Lower leg skin (tissue), 4 donors: ENCODE measurements at regions not wholly inside any gene's neighbourhood (a gene's known extent, or its start where the extent isn't known, plus 50 kb on each side); places are given as distances from the start of the nearest gene placed in this dataset.

Experiments used
- DNase-seq, 2 donors: peaks; one replicate each; pipeline ENCODE4 v3.0.0-alpha.2; 2019; ENCODE audit warnings: low spot score in 2 of 2
- H3K4me3 ChIP-seq: fragments of 200-600 bp; sonication (generic); 2 replicates; pipeline ENCODE4 v1.5.1; 2017; ENCODE audit warnings: mild to moderate bottlenecking, low read depth; ENCODE audit not compliant: poor library complexity, severe bottlenecking
- POLR2A ChIP-seq, 2 donors: fragments of 450-650 bp; IDR thresholded peaks; one replicate each; pipeline ENCODE4 v1.6.1; 2016 to 2017; ENCODE audit warnings: antibody characterized with exemption in 2 of 2, mild to moderate bottlenecking in 1 of 2, moderate library complexity in 1 of 2
- WGBS, 2 donors: methylation state at CpG; one replicate each; pipeline ENCODE4 v1.1.5; 2018; 5-methylcytosine and 5-hydroxymethylcytosine counted together
- intact Hi-C: fragments of 100-400 bp; cut with DNase I; formaldehyde crosslinking; loops from one replicate; pipeline ENCODE4 v1.15.0; 2023; ENCODE audit warnings: low total_unique reads
- TF ChIP-seq, protein P1 (sequence below), 3 donors: fragments of 450-650 bp; IDR thresholded peaks; one replicate each; pipeline ENCODE4 v1.5.1; 2016; ENCODE audit warnings: antibody characterized with exemption in 3 of 3, mild to moderate bottlenecking in 3 of 3, moderate library complexity in 2 of 3

DNA sequence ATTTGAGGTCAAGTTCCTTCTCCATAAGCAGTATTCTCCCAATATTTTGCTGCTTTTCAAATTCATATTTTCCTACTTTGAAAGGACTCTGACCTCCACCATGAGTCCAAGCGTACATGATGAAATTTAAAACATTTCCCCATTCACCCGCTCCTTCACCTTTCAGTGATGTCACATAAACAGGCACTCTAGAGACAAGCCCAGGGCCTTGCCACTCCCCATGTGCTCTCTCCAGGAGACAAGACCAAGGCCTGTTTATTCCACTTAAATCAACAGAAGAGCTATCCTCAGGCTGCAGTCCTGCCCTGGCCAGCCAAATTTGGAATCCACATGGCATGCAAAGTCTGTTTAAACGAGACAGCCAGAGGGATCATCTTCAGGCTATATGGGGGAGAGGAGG, 161.5 kb downstream of the ARRDC4 start:
- 69 to 74% methylated on average over 3 of the region's 3 CpGs for WGBS, 2 donors
- no peak for DNase-seq
- intact Hi-C loops: no loop called here
- no peak overlapping the region for H3K4me3 ChIP-seq
- no peak for TF ChIP-seq POLR2A (IDR thresholded peaks at IDR 0.05)
- TF ChIP-seq, protein P1, sequence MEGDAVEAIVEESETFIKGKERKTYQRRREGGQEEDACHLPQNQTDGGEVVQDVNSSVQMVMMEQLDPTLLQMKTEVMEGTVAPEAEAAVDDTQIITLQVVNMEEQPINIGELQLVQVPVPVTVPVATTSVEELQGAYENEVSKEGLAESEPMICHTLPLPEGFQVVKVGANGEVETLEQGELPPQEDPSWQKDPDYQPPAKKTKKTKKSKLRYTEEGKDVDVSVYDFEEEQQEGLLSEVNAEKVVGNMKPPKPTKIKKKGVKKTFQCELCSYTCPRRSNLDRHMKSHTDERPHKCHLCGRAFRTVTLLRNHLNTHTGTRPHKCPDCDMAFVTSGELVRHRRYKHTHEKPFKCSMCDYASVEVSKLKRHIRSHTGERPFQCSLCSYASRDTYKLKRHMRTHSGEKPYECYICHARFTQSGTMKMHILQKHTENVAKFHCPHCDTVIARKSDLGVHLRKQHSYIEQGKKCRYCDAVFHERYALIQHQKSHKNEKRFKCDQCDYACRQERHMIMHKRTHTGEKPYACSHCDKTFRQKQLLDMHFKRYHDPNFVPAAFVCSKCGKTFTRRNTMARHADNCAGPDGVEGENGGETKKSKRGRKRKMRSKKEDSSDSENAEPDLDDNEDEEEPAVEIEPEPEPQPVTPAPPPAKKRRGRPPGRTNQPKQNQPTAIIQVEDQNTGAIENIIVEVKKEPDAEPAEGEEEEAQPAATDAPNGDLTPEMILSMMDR (IDR thresholded peaks at IDR 0.05): no peak

DNA sequence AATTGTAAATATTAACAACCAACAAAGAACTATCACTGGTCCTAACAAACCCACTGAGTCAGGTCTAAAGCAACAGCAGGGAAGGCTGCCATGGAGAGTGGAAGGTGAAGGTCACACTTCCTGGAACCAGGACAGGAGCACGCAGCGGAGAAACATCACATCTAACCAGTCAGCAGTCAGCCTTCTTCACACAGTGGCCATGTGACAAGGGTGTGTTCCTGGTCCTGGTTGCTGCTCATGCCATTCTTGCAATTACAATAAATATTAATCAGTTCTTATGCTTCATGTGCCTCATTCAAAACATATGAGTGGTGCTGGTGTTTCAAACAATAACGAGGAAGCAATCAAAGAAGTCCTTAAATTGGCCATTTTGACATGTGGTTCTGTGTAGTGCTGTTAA, 162.8 kb downstream of the ARRDC4 start:
- no peak for DNase-seq
- intact Hi-C loops: no loop called here
- TF ChIP-seq, protein P1 (IDR thresholded peaks at IDR 0.05): no peak
- no peak for TF ChIP-seq POLR2A (IDR thresholded peaks at IDR 0.05)
- H3K4me3 ChIP-seq: no peak overlapping the region
- 28 to 40% methylated on average over 3 of the region's 3 CpGs for WGBS, 2 donors

DNA sequence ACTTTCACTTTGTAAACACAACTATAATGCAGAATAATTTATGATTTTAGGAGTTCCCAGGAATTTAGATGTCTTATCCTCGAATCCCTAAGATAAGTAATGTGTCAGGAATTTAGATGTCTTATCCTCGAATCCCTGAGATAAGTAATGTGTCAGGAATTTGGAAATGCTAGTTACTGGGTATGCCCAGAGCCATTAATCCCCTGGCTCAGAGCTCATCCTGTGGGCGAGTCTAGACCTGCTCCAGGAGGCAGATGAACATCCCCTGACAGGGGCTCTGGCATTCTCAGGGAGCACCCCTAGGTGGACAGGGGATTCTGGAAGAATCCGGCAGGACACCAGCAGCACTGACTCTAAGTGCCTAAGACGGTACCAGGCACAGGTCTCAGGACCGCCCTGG, 163.3 kb downstream of the ARRDC4 start:
- no peak for TF ChIP-seq POLR2A (IDR thresholded peaks at IDR 0.05)
- TF ChIP-seq, protein P1 (IDR thresholded peaks at IDR 0.05): no peak
- no peak overlapping the region for H3K4me3 ChIP-seq
- intact Hi-C loops: no loop called here
- WGBS, 2 donors: 21 to 44% methylated on average over 6 of the region's 6 CpGs
- DNase-seq: no peak

DNA sequence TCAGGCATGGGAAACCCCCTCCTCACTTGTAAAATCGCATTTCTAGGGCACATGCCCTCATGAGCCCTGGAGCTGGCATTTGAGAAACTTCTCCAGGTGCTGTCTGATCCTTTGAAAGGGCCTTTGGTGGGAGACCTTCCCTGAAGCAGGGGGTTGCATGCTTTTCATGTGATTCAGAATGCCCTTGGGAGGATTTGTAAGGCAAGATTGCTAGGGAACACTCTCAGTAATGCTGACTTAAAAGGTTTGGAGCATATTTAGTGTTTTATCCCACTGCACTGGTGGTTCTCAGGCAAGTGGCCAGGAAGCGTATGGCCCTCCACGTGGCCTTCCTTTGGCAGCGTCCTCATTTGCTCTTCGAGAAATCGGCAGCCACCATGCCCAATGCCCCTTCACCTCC, 164.1 kb downstream of the ARRDC4 start:
- WGBS, 2 donors: 60 to 64% methylated on average over 6 of the region's 6 CpGs
- TF ChIP-seq, protein P1 (IDR thresholded peaks at IDR 0.05): no peak
- TF ChIP-seq POLR2A (IDR thresholded peaks at IDR 0.05): no peak
- intact Hi-C loops: no loop called here
- H3K4me3 ChIP-seq: no peak overlapping the region
- no peak for DNase-seq

DNA sequence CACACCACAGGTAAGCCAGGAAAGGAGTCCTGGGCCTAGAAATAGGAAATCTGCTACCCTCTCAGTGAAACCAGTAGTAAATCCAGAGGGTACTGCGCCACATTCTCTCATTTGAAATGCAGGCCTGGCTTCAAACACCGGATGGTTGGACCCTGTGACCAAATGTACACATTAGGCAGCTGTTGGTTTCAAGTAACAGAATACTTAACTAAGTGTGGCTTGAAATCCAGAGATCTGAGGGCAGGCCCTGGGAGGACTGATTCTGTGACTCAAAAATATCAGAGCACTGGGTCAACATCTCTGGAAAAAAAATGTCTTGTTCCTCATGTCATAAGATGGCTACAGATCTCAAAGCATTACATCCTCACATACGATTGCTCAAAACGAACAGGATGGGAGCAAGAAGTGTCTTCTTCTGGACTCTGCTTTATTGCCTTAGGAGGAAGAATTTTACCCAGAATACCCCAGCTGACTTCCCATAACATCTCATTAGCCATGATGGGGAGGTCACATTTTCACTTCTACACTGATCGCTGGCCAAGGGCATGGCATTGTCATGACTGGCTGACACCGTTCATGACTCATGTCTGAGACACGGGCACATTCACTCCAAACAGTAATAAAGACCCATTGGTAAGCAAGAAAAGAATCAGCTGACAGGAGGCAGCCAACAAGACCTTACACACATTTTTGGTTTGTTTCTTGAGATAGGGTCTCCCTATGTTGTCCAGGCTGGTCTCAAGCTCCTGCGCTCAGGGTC, 166.0 kb downstream of the ARRDC4 start:
- no peak overlapping the region for H3K4me3 ChIP-seq
- WGBS, 2 donors: 80 to 84% methylated on average over 8 of the region's 8 CpGs
- TF ChIP-seq, protein P1 (IDR thresholded peaks at IDR 0.05): no peak
- no peak for TF ChIP-seq POLR2A (IDR thresholded peaks at IDR 0.05)
- DNase-seq: no peak
- intact Hi-C loops: no loop called here

DNA sequence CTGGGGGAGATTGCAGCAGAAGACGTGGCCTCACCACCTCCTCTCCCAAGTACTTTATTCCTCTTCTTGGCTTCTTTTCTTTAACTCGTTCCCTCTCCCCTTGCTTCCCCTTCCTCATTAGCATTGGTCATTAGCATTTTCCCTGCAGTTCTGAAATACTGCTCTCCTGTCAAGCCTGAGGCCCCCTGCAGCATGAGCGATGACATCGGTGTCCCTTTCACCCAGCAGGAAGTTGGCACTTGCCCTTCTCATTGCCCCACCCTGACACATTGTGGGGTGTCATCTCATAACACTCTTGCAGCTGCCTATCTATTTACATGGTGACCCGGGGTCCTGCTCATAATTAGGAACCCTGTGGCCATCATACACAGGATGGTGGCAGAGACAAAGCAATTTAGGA, 167.1 kb downstream of the ARRDC4 start:
- no peak overlapping the region for H3K4me3 ChIP-seq
- intact Hi-C loops: no loop called here
- WGBS, 2 donors: 66 to 79% methylated on average over 5 of the region's 5 CpGs
- TF ChIP-seq POLR2A (IDR thresholded peaks at IDR 0.05): no peak
- TF ChIP-seq, protein P1 (IDR thresholded peaks at IDR 0.05): no peak
- DNase-seq: no peak
